ENCODE measurements at regions not wholly inside any gene's neighbourhood (a gene's known extent, or its start where the extent isn't known, plus 50 kb on each side); places are given as distances from the start of the nearest gene placed in this dataset.

GRCh38 chr9:87307848-87308247, 189.8 kb upstream of the DAPK1 start:
- Histone ChIP-seq H3K27ac (no peak overlapping the region), H2AFZ (no peak overlapping the region), H3K36me3 (ENCODE audit: control insufficient read depth, insufficient read depth, low read length) (no peaks in the 10 kb centered on the region), H3K9ac (no peak overlapping the region), H3K4me2 (ENCODE audit: low read length) (no peak overlapping the region), H3K4me1 (no peaks in the 10 kb centered on the region), H3K27me3 (ENCODE audit: control insufficient read depth, insufficient read depth, low read length) (no peaks in the 10 kb centered on the region), H3K9me3 (ENCODE audit: control insufficient read depth, low read length) (no peaks in the 10 kb centered on the region), H3K4me3 (ENCODE audit: low read depth, low read length) (no peak overlapping the region), H3K79me2 (no peaks in the 10 kb centered on the region)
- TF ChIP-seq, protein P1, sequence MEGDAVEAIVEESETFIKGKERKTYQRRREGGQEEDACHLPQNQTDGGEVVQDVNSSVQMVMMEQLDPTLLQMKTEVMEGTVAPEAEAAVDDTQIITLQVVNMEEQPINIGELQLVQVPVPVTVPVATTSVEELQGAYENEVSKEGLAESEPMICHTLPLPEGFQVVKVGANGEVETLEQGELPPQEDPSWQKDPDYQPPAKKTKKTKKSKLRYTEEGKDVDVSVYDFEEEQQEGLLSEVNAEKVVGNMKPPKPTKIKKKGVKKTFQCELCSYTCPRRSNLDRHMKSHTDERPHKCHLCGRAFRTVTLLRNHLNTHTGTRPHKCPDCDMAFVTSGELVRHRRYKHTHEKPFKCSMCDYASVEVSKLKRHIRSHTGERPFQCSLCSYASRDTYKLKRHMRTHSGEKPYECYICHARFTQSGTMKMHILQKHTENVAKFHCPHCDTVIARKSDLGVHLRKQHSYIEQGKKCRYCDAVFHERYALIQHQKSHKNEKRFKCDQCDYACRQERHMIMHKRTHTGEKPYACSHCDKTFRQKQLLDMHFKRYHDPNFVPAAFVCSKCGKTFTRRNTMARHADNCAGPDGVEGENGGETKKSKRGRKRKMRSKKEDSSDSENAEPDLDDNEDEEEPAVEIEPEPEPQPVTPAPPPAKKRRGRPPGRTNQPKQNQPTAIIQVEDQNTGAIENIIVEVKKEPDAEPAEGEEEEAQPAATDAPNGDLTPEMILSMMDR (IDR thresholded peaks at IDR 0.05): no peak

DNA sequence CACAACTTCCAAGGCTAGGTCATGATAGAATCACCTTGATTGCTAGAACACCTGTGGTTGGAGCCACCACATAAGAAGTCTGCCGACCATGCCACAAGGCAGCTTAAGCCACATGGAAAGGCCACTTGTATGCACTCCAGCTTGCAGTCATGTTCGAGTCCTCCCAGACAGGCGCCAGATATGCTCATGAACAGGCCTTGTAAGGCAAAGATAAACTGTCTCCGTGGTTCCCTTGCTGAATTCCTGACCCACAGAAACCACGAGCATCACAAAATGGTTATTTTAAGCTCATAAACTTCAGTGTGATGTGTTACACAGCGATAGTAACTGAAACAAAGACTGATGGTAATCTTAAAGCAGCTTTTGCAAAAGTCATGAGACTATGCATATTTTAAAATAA, 188.4 kb upstream of the DAPK1 start:
- Histone ChIP-seq H2AFZ (no peak overlapping the region), H3K79me2 (no peaks in the 10 kb centered on the region), H3K36me3 (ENCODE audit: control insufficient read depth, insufficient read depth, low read length) (no peaks in the 10 kb centered on the region), H3K4me3 (ENCODE audit: low read depth, low read length) (no peak overlapping the region), H3K4me2 (ENCODE audit: low read length) (no peak overlapping the region), H3K27me3 (ENCODE audit: control insufficient read depth, insufficient read depth, low read length) (no peaks in the 10 kb centered on the region), H3K27ac (no peak overlapping the region), H3K9me3 (ENCODE audit: control insufficient read depth, low read length) (no peaks in the 10 kb centered on the region), H3K4me1 (no peaks in the 10 kb centered on the region), H3K9ac (no peak overlapping the region)
- TF ChIP-seq, protein P1 (IDR thresholded peaks at IDR 0.05): no peak

GRCh38 chr9:87310827-87311523, 186.7 kb upstream of the DAPK1 start:
- TF ChIP-seq, protein P1 (IDR thresholded peaks at IDR 0.05): no peak
- no peak overlapping the region for H2AFZ ChIP-seq
- H3K4me1 ChIP-seq: no peaks in the 10 kb centered on the region
- no peaks in the 10 kb centered on the region for H3K27me3 ChIP-seq (ENCODE audit: control insufficient read depth, insufficient read depth, low read length)
- no peak overlapping the region for H3K9ac ChIP-seq
- H3K4me3 ChIP-seq (ENCODE audit: low read depth, low read length): no peak overlapping the region
- no peaks in the 10 kb centered on the region for H3K9me3 ChIP-seq (ENCODE audit: control insufficient read depth, low read length)
- no peaks in the 10 kb centered on the region for H3K79me2 ChIP-seq
- H3K27ac ChIP-seq: no peak overlapping the region
- H3K36me3 ChIP-seq (ENCODE audit: control insufficient read depth, insufficient read depth, low read length): no peaks in the 10 kb centered on the region
- H3K4me2 ChIP-seq (ENCODE audit: low read length): no peak overlapping the region

- Histone ChIP-seq H3K36me3 (ENCODE audit: control insufficient read depth, insufficient read depth, low read length) (no peaks in the 10 kb centered on the region), H3K4me2 (ENCODE audit: low read length) (no peak overlapping the region), H3K9ac (no peak overlapping the region), H3K27me3 (ENCODE audit: control insufficient read depth, insufficient read depth, low read length) (no peaks in the 10 kb centered on the region), H3K4me3 (ENCODE audit: low read depth, low read length) (no peak overlapping the region), H3K27ac (no peak overlapping the region), H2AFZ (no peak overlapping the region), H3K4me1 (no peaks in the 10 kb centered on the region), H3K9me3 (ENCODE audit: control insufficient read depth, low read length) (no peaks in the 10 kb centered on the region), H3K79me2 (no peaks in the 10 kb centered on the region)
- TF ChIP-seq, protein P1 (IDR thresholded peaks at IDR 0.05): no peak
Measured at GRCh38 chr9:87319656-87320055, 178.0 kb upstream of the DAPK1 start.
